GM12864 (cell line): ENCODE measurements at regions not wholly inside any gene's neighbourhood (a gene's known extent, or its start where the extent isn't known, plus 50 kb on each side); places are given as distances from the start of the nearest gene placed in this dataset.

Experiments
- DNase-seq: peaks from one replicate; pipeline ENCODE4 v3.0.0-alpha.2; 2011; ENCODE audit warnings: low read depth
- H3K4me3 ChIP-seq: 2 replicates; pipeline ENCODE4 v1.5.1; 2011; ENCODE audit warnings: mild to moderate bottlenecking, low read depth, low read length, control low read depth
- CTCF ChIP-seq: IDR thresholded peaks from 2 replicates; pipeline ENCODE4 v1.5.1; 2011; ENCODE audit warnings: low read depth, mild to moderate bottlenecking, moderate library complexity, low read length, control low read depth, inconsistent platforms; ENCODE audit errors: missing control alignments

GRCh38 chr6:23176883-23177282, 607.5 kb downstream of the HDGFL1 start:
- no peak overlapping the region for H3K4me3 ChIP-seq
- TF ChIP-seq CTCF: no peak
- DNase-seq: no peak

GRCh38 chr6:23177806-23178205, 608.4 kb downstream of the HDGFL1 start:
- DNase-seq: no peak
- no peak overlapping the region for H3K4me3 ChIP-seq
- no peak for TF ChIP-seq CTCF

GRCh38 chr6:23179994-23180393, 610.6 kb downstream of the HDGFL1 start:
- DNase-seq: no peak
- H3K4me3 ChIP-seq: no peak overlapping the region
- TF ChIP-seq CTCF: no peak

- no peak for DNase-seq
- no peak overlapping the region for H3K4me3 ChIP-seq
- no peak for TF ChIP-seq CTCF
Observed at GRCh38 chr6:23180504-23181293, 611.3 kb downstream of the HDGFL1 start.

GRCh38 chr6:23181356-23182110, 612.2 kb downstream of the HDGFL1 start:
- DNase-seq: no peak
- TF ChIP-seq CTCF: no peak
- no peak overlapping the region for H3K4me3 ChIP-seq

- no peak overlapping the region for H3K4me3 ChIP-seq
- TF ChIP-seq CTCF: no peak
- no peak for DNase-seq
Observed at GRCh38 chr6:23183846-23184245, 614.5 kb downstream of the HDGFL1 start.
